Amniotic epithelial cell (primary cell): ENCODE measurements at regions not wholly inside any gene's neighbourhood (a gene's known extent, or its start where the extent isn't known, plus 50 kb on each side); places are given as distances from the start of the nearest gene placed in this dataset.

Source experiments
- DNase-seq: peaks from one replicate; pipeline ENCODE4 v3.0.0-alpha.2; 2010; ENCODE audit warnings: low read depth

DNA sequence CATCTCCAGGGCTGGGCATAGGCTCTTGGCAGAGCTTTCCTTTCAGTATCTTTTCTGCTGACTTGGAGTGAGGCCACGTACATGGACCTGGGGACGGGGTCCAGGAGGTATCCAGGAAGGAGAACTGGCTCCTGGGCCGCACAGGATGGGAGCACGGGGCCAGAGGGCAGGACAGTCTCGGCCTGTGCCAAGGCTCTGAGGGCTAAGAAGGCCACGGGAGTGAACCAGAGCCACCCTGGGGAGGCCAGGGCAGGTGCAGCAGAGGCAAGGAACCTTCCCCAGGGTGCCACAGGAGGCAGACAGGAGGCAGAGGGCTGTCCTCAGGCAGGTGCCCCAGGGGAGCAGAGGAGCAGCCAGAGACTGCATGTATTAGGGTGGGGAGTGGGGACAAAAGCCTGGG is 50.3 kb downstream of the PLXNA1 start:
- DNase-seq: no peak

DNA sequence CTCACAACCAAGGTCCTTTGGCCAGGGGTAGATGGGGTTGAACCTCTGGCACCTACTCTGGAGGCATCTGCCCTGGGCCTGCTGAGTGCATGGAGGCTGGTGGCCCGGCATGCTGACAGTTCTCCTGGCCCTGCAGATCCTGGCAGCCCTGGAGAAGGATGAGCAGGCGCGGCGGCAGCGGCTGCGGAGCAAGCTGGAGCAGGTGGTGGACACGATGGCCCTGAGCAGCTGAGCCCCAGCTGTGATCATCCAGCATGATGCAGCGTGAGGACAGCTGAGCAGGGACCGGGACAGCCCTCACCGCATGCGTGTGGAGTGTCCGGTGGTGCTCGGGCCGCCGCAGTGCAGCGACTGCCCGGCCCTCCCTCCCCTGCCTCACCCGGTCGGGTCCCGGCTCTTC is 50.9 kb downstream of the PLXNA1 start:
- DNase-seq: no peak

DNA sequence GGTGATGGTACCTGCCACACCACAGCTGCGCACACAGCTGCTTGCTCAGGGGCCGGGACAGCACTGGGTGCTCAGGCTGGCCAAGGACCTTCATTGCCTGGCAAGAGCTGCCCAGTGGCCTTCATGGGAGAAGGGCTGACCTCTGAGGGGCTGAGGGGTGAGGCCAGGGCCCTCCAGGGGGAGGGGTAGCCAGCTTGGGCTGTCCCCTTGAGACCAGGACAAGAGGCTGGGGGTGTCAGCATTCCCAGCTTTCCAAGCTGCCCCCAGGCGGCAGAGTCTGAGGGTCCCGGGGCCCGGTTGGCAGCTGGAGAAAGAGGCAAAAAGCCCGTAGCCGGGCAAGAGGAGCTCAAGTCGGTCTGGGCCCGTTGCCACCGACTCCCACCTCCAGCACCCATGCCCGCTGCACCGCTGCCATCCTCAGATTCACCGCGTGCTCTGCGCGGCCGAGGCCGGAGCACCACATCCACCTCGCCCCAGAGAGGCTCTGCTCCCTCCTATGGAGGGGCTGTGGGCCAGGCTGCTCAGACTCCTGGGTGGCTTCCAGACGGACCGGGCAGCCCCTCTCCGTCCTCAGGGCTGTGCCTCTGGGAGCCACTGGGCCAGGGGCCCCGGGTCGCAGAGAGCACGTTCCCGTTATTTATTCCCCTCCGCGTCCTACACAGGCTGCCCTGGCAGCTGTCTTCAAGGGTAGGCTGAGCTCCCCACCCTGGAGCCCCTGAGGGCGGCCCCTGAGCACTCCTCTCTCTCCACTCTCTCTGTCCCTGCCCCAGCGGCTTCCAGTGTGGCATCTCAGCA is 51.5 kb downstream of the PLXNA1 start:
- DNase-seq: no peak

DNA sequence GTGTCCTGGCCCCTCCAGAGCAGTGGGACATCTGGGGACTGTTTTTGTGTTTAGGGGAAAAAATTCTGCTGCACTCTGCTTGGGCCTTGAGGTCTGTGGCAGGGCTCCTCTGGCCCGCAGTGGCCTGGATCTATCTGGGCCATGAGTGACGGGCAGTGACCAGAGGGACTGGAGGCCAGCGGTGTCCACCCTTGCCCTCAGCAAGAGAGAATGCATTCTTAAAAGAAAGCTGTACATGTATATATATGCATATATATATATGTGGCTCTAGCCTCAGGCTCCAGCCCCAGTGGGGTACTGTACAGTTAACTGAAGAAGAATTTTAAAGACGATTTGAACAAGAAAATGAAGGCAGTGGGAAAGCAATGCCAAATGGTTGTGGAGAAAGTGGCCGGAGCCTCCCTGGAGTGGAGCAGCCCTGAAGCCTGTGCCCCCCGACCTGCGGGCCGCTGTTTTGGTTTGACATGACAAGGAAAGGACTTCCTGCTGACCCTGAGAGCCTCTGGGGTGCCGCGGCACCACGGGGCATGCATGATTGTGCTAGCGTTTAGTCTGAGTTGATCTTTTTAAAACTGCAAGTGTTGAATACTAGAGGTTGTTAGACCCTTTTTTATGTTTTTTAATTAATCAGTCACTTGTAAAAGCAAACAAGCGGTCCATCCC is 52.2 kb downstream of the PLXNA1 start:
- no peak for DNase-seq

DNA sequence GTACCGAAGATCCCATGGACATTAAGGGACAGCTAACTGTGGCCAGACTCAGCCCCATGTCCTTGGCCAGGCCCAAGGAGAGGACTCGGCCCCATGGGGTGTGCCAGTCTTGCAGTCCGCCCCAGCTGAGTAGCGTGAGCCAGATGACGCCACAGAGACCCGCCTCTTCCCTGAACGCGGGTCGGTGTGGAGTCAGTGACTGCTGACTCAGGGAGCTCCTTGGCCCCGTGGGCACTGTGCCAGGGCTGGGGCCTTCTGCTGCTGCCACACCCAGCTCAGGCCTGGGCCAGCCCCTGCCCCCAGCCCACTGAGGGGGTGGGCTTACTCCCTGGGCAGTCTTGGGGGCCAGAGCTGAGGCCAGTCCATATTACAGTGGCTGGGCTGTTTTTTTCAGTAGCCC is 52.8 kb downstream of the PLXNA1 start:
- DNase-seq: peak; percentile 76

DNA sequence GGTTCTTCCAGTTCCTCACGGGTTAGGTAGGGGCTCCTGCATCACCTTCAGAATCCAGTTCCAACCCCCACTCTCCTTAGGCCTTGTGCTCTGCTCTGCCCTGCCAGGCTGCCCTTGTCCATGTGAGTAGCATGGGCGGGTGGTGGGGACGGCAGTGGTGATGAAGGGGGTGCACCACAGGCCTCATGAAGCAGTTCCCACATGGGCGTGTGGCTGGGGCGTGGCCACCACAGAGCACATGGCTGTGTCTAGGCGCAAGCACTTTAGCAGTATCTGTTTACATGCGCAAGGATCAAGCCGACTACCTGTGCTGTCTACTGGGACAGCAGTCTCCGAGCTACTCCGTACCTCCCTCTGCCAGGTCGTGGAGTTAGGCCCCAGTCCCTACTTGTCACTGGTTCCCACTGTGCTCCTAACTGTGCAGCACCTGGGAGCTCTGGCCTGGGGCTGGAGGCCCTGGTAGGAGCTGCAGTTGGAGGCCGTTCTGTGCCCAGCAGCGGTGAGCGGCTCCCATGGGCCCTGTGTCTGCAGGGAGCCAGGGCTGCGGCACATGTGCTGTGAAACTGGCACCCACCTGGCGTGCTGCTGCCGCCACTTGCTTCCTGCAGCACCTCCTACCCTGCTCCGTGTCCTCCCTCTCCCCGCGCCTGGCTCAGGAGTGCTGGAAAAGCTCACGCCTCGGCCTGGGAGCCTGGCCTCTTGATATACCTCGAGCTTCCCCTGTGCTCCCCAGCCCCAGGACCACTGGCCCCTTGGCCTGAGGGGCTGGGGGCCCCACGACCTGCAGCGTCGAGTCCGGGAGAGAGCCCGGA is 53.5 kb downstream of the PLXNA1 start:
- DNase-seq: no peak

DNA sequence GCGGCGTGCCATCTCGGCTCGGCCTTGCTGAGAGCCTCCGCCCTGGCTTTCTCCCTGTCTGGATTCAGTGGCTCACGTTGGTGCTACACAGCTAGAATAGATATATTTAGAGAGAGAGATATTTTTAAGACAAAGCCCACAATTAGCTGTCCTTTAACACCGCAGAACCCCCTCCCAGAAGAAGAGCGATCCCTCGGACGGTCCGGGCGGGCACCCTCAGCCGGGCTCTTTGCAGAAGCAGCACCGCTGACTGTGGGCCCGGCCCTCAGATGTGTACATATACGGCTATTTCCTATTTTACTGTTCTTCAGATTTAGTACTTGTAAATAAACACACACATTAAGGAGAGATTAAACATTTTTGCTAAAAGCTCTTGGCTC is 54.1 kb downstream of the PLXNA1 start:
- no peak for DNase-seq

DNA sequence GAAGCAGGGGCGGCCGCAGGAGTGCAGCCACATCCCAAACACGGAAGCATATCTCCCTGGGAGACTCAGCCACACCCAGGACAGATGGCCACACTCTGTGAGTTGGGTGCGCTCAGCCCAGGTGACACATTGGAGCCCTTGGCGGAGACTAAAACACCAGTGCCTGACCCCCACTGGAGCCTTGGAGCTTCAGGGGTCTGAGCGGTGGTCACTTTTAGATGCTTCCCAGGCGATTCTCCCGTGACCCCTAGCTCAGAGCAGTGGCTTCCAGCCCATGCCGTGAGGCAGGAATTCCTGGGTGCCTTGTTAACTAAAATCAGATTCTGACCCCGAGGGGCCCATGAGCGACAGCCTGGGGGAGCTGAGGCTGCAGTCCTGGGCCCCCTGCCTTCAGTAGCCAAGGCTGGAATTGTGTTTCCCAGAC is 54.5 kb downstream of the PLXNA1 start:
- no peak for DNase-seq

DNA sequence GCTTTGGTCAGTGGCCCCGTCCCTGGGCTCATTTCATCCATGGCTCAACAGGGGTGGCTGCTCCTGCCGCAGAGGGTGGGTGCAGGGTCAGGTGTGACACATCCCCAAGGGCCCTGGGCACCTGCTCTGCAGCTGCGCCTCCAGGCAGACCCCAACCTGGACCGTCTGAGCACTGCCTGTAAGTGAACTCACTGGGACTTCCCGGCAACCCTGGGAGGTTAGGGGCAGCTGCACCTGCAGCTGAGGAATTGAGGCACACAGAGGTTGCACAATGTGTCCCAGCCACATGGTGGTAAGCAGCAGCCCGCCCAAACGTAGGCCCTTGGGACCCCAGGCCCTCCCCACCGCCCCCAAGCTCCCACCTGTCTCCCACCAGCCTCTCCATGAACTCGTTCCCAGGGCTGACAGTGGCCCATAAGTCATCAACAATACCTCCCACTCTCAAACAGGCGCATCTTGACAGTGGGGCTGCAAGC is 55.1 kb downstream of the PLXNA1 start:
- DNase-seq: no peak

DNA sequence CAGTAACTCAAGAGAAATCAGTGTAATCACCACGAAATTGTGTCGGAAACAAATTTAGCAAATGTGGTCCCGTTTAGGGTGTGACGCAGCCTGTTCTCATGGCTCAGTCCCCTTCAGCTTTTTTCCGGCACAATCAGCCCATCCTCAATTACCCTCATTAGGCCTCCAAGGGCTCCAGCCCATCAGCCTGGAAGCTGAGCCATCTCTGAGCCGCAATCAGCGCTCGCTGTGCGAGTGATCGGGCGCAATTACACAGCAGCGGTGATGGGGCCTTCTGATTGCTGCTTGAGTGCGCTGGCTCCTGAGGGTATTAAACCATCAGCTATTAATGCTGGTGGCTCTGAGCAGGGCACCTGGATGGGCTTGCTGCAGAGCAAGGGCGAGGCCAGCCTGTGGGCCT is 55.6 kb downstream of the PLXNA1 start:
- no peak for DNase-seq

DNA sequence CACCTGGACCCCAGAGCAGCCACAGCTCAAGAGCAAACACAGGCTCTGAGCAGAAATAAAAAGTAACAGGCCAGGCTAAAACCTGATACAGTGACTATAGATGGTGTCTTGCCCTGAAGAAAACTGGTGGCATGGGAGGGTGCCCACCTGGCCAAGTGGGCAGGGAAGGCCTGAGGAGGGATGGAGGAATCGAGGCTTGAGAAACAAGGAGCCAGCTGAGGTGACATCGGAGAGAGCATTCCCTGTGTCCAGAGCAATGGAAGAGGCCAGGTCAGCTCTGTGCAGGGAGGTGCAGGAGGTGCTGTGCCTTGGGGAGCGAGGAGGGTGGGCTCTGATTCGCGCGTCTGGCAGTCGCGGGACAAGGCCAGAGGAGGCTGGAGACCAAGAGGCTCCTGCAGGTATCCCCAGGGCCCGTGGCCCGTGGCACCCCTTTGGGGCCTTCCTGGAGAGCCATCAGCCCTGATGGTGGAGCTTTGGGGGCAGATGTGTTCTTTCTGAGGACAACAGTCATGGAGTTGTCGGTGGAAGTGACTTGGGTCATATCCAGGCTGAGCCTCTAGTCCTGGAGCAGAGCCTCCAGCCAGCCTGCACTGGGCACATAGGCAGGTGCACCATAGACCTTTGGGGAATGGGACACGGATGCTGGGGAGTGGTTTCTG is 56.1 kb downstream of the PLXNA1 start:
- DNase-seq: no peak

DNA sequence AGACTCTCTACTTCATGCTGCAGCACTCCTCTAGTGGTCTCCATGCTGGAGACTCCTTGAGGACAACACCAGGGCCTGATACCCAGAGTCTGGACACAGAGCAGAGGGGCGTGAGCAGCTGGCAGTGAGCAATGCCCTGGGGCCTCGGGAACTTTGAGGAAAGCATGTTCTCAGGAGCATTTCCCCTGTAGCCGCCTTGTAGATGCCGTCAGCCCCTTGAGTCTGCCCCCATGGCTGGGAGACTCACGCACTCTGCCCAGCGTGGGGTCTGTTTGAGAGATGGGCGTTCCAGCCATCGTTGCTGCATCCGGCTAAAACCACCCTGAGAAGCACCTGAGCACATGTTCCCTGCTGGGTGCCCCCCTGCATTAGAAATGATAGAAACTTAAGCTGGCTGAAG is 56.8 kb downstream of the PLXNA1 start:
- no peak for DNase-seq

DNA sequence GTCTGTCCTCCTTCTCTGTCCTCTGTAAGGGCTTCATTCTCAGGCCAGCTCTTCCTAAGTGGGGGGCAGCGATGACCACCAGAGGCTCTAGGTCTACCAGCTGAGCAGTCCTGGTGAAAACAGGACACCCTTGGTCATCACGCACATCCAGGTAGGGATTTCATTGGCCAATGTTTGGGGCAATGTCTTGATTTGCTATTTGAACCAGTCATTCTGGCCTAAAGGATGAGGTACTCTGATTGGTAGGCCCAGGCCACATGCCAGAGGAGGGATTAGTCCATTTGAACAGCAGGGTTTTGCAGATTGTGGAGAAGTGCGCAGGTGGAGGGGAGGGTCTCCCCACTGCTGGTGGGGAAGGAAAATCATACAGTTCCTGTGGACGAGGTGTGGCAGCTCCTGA is 57.3 kb downstream of the PLXNA1 start:
- DNase-seq: no peak

DNA sequence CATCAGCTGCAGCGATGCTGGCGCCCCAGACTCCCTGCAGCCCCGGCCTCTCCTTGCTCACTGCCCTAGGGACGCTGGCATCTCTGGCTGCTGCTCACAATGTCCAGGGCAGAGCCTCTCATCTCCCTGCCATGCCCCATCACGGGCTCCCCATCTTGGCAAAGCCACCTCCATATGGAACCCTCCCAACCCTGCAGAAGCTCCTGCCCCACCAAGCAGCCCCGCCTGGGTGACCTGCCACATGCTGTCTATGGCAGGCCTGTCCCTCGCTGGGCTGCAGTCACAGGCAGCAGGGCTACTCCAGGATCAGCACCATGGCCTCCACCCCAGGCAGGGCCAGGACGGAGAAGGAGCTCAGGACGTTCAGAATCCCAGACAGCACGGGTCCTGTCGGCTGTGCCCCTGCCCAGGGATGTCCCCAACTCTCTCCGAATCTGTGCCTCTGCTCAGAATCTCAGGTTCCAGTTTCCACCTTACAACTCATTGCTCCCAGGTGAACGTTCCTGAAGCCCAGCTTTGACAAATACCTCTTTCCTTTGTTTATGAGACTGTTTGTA is 58.4 kb downstream of the PLXNA1 start:
- DNase-seq: no peak

DNA sequence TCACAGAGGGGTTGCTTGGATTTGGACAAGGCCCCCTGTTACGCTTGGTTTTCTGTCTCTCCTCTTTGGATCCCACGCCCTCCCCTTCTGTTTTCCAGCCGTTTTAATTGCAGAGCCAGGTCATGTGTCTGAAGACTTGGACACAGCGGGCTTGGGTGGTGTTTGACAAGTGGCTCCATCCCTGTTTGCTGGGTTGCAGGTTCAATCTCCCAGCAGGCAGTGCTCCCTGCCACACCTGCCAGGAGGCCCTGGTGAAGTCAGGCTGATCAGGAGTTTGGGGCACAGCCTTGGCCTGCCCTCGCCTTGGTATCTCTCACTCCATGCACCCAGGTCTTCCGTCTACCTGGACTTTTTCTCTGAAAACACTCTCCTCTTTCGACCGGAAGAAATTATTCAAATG is 59.0 kb downstream of the PLXNA1 start:
- no peak for DNase-seq

DNA sequence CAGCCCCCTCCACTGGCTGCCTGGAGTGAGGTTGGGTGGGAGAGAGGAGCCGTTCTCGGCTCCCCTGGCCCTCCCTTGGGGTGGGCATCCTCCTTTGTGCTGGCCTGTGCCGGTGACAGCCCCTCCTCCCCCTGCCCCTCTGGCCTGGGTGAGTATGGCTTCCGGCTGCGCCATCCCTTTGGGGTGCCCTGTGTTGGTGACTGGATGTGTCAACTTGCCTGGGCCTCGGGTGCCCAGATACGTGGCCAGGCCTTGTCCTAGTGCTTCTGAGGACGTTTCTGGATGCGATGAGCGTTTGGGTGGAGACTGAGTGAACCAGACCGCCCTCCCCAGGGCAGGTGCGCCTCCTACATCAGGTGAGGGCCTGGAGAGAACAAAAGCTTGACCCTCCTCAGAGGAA is 59.7 kb downstream of the PLXNA1 start:
- DNase-seq: no peak

DNA sequence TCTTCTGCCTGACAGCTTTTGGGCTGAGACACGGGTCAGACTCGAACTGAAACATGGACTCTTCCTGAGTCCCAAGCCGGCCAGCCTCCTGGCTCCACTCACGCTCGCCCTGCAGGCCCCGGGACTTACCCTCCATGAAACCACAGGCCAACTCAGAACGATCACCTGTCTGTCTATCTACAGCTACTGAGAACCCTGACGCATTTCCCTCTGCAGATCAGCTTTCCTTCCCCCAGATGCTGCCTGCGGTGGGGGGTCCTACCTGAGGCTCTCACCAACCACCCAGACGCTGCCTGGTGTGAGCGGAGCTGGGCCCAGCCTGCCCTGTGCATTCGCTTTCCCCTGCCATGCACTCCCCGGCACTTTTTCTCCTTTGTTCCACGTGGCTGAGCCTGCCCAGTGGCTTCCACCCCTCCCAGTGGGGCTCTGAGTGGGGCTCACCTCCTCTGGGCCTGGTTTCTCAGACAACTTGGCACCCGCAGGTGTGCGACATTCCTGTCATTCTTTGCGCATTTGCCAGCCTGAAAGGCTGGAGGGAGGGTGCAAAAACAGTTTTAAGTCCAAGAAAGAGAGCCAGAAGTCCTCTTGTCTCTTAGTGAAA is 60.2 kb downstream of the PLXNA1 start:
- DNase-seq: no peak

DNA sequence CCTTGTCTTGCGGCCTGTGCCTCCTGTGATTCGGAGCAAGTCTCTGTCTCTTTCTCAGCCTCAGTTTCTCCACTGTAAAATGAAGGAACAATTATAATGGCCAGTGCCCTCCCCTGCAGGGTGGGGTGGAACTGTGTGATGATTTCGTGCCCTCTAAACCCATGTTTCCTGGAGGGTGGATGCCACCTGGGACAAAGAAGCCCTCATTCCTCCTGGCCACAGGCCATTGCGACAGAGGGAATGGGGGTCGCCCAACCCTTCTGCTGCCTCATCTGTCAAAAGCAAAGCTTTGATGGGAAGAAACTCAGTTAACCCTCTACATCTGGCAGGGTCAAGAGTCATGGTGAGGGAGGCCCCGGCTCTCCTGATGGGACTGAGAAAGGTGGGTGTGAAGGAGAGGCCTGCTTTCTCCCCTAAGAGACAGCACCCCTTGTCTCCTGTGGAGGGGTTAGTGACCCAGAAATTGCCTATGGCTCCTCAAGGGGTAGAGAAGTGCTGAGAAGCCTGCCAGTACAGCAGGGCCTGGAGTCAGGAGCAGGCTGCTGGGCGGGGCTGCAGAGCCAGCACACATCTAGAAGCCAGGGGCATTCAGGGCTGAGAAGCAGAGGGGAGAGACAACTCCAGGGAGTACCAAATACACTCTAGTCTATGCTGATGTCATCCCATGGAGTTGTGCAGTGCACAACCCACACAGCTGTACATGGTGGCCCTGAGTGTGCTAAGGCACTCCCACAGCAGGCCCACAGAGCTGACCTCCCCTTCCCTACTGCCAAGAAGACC is 61.0 kb downstream of the PLXNA1 start:
- DNase-seq: no peak

DNA sequence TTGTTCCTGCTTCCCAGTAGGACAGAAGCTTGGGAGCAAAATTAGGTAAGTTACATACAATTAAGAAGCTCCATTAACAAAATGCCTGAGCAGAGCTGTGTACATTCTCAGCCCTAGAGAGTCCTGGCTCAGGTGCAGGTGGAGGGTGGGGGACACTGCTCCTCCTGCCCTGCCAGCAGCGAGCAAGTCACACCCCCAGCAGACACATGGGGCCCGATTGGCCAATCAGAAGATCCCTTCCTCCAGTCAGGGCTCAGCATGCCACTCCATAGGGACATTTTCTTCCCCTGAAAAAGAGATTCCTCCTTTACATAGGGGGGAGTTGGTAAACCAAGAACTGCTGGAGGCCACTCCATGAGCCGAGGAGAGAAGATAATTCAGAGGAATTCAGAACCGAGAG is 62.1 kb downstream of the PLXNA1 start:
- DNase-seq: no peak

DNA sequence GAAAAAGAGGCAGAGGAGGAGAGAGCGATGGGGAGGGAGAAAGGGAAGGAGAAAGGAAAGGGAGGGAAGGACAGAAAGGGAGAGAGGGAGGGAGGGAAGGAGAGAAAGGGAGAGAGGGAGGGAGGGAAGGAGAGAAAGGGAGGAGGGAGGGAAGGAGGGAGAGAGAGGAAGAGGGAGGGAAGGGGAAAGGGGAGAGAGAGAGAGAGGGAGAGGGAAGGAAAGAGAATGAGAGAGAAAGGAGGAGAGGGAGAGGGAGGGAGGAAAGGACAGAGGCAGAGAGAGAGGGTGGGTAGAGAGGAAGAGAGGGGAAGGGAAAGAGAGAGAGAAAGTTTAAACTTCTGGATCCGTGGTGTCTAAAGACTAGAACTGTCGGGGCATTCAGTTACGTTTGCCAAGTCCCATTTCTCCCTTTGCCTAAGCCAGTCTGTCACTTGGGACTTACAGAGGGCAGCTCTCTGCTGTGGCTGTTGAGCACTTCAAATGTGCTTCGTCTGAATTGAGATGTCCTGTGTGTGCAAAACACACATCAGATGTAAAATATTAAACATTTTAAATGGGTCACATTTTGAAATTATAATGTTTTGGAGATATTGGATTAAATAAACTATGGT is 62.6 kb downstream of the PLXNA1 start:
- DNase-seq: no peak
